GM23338 (cell line): ENCODE measurements at regions not wholly inside any gene's neighbourhood (a gene's known extent, or its start where the extent isn't known, plus 50 kb on each side); places are given as distances from the start of the nearest gene placed in this dataset.

Source experiments
- ATAC-seq: fragments of 200-7000 bp; cut with Tn5 transposase; 3 replicates; pipeline ENCODE4 v1.9.1; 2020
- DNase-seq: peaks from one replicate; pipeline ENCODE4 v3.0.0-alpha.2; 2015; ENCODE audit warnings: low spot score
- H2AFZ ChIP-seq: fragments of 200-600 bp; sonication (generic); 2 replicates; pipeline ENCODE4 v1.8.0; 2016; ENCODE audit warnings: antibody characterized with exemption, mild to moderate bottlenecking, moderate library complexity
- H3F3A ChIP-seq: fragments of 200-600 bp; sonication (generic); replicated peaks from 2 replicates; pipeline ENCODE4 v1.8.0; 2017; ENCODE audit warnings: antibody characterized with exemption, mixed run types, low read depth
- H3K27ac ChIP-seq: fragments of 200-600 bp; sonication (generic); 2 replicates; pipeline ENCODE4 v1.6.1; 2016; ENCODE audit warnings: low read depth
- H3K27me3 ChIP-seq: fragments of 200-600 bp; sonication (generic); 2 replicates; pipeline ENCODE4 v1.8.0; 2016; ENCODE audit warnings: mild to moderate bottlenecking, mixed run types, moderate library complexity; ENCODE audit not compliant: insufficient read depth
- H3K36me3 ChIP-seq: fragments of 200-600 bp; sonication (generic); 2 replicates; pipeline ENCODE4 v1.8.0; 2016; ENCODE audit warnings: mild to moderate bottlenecking; ENCODE audit not compliant: insufficient read depth
- H3K4me1 ChIP-seq: fragments of 200-600 bp; sonication (generic); 2 replicates; pipeline ENCODE4 v1.8.0; 2016; ENCODE audit warnings: mild to moderate bottlenecking, moderate library complexity; ENCODE audit not compliant: insufficient read depth
- H3K4me2 ChIP-seq: fragments of 200-600 bp; sonication (generic); 2 replicates; pipeline ENCODE4 v1.7.1; 2017; ENCODE audit warnings: mixed run types
- H3K4me3 ChIP-seq: fragments of 200-600 bp; sonication (generic); 2 replicates; pipeline ENCODE4 v1.6.1; 2016; ENCODE audit warnings: mixed run types
- H3K79me2 ChIP-seq: fragments of 200-600 bp; sonication (generic); replicated peaks from 2 replicates; pipeline ENCODE4 v1.8.0; 2017; ENCODE audit warnings: mild to moderate bottlenecking; ENCODE audit not compliant: insufficient read depth
- H3K9me2 ChIP-seq: fragments of 200-600 bp; sonication (generic); 2 replicates; pipeline ENCODE4 v1.8.0; 2017; ENCODE audit not compliant: insufficient read depth
- H4K20me1 ChIP-seq: fragments of 200-600 bp; sonication (generic); replicated peaks from 2 replicates; pipeline ENCODE4 v1.8.0; 2017; ENCODE audit warnings: mild to moderate bottlenecking; ENCODE audit not compliant: insufficient read depth
- H3K27ac Mint-ChIP-seq: 2 replicates; pipeline ENCODE4 v1.8.0; 2020; ENCODE audit warnings: inconsistent platforms, mild to moderate bottlenecking, moderate library complexity, mixed read lengths
- H3K27me3 Mint-ChIP-seq: 3 replicates; pipeline ENCODE4 v1.8.0; 2022; ENCODE audit warnings: low read depth, mild to moderate bottlenecking, moderate library complexity, mixed read lengths, inconsistent platforms; ENCODE audit not compliant: insufficient read depth, poor library complexity
- H3K36me3 Mint-ChIP-seq: 3 replicates; pipeline ENCODE4 v1.8.0; 2021; ENCODE audit warnings: low read depth, mild to moderate bottlenecking, inconsistent platforms, moderate library complexity, mixed read lengths
- H3K4me1 Mint-ChIP-seq: 3 replicates; pipeline ENCODE4 v1.8.0; 2020; ENCODE audit warnings: mild to moderate bottlenecking, inconsistent platforms, mixed read lengths
- H3K4me3 Mint-ChIP-seq: 3 replicates; pipeline ENCODE4 v1.8.0; 2021; ENCODE audit warnings: moderate library complexity, mild to moderate bottlenecking, inconsistent platforms, mixed read lengths
- H3K9me3 Mint-ChIP-seq: 3 replicates; pipeline ENCODE4 v1.8.0; 2020; ENCODE audit warnings: moderate library complexity, mild to moderate bottlenecking, inconsistent platforms, mixed read lengths
- EZH2phosphoT487 ChIP-seq: fragments of 200-600 bp; sonication (generic); IDR thresholded peaks from one replicate; pipeline ENCODE4 v1.8.1; 2018; ENCODE audit warnings: antibody characterized with exemption; ENCODE audit not compliant: unreplicated experiment
- POLR2AphosphoS5 ChIP-seq: IDR thresholded peaks from 2 replicates; pipeline ENCODE4 v1.6.1; 2016; ENCODE audit warnings: antibody characterized with exemption, low read depth
- REST ChIP-seq: IDR thresholded peaks from one replicate; pipeline ENCODE4 v1.6.1; 2018; ENCODE audit warnings: antibody characterized with exemption; ENCODE audit not compliant: unreplicated experiment
- ZNF462 ChIP-seq: fragments of 250-450 bp; sonication (Bioruptor Pico); IDR thresholded peaks from 2 replicates; pipeline ENCODE4 v1.5.0; 2020; ENCODE audit warnings: mild to moderate bottlenecking, moderate library complexity

- 0 out of 2 replicates have a peak, but pooled peaks cover 3% of the 10 kb centered on the region for H3K9me2 ChIP-seq
- no peak overlapping the region for H3K27ac Mint-ChIP-seq
- no peaks in the 10 kb centered on the region for H3K79me2 ChIP-seq
- no peaks in the 10 kb centered on the region; the same call in 1 of the 2 replicates for H3K36me3 ChIP-seq
- H3K4me2 ChIP-seq: no peak overlapping the region
- peak; percentile 25; the same call in 1 of the 3 replicates for ATAC-seq
- no peak overlapping the region for H3K27ac ChIP-seq
- no peak overlapping the region for H3K4me3 Mint-ChIP-seq
- peaks cover 6% of the 10 kb centered on the region for H3K4me1 ChIP-seq
- no peaks in the 10 kb centered on the region for H3K27me3 Mint-ChIP-seq
- DNase-seq: no peak
- TF ChIP-seq ZNF462 (no peak), REST (no peak), EZH2phosphoT487 (no peak), POLR2AphosphoS5 (no peak)
- H2AFZ ChIP-seq: no peak overlapping the region
- H4K20me1 ChIP-seq: no peaks in the 10 kb centered on the region
- no peaks in the 10 kb centered on the region for H3K27me3 ChIP-seq
- no peak overlapping the region for H3K4me3 ChIP-seq
- no peaks in the 10 kb centered on the region for H3F3A ChIP-seq
- peaks cover 12% of the 10 kb centered on the region for H3K4me1 Mint-ChIP-seq
- peaks cover 29% of the 10 kb centered on the region for H3K9me3 Mint-ChIP-seq
- H3K36me3 Mint-ChIP-seq: peaks cover 30% of the 10 kb centered on the region; the same call in 2 of the 3 replicates
Observed at GRCh38 chr11:34795641-34796040, 120.5 kb downstream of the APIP start.
